ENCODE measurements at regions not wholly inside any gene's neighbourhood (a gene's known extent, or its start where the extent isn't known, plus 50 kb on each side); places are given as distances from the start of the nearest gene placed in this dataset.

DNA sequence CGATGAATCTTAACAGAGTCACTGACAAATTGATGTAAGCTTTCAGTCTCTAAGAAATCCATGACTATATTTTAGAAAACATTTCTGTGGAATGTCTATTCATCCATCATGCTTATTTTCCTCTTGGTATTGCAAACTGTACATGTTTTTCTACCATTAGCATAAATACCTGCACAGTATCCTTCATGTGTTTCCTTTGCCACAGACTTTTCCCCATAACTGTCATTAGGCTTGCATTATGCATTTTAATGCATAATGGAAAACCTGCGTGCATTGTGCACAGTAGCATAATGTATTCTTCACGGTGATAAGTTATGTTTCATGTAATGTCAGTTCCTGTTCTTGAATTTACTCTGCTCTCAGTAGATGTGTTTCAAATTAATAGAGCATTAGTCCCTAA lies 403.1 kb upstream of the EPHA3 start:
- TF ChIP-seq POLR2A (IDR thresholded peaks at IDR 0.05) = no peak
- TF ChIP-seq, protein P1, sequence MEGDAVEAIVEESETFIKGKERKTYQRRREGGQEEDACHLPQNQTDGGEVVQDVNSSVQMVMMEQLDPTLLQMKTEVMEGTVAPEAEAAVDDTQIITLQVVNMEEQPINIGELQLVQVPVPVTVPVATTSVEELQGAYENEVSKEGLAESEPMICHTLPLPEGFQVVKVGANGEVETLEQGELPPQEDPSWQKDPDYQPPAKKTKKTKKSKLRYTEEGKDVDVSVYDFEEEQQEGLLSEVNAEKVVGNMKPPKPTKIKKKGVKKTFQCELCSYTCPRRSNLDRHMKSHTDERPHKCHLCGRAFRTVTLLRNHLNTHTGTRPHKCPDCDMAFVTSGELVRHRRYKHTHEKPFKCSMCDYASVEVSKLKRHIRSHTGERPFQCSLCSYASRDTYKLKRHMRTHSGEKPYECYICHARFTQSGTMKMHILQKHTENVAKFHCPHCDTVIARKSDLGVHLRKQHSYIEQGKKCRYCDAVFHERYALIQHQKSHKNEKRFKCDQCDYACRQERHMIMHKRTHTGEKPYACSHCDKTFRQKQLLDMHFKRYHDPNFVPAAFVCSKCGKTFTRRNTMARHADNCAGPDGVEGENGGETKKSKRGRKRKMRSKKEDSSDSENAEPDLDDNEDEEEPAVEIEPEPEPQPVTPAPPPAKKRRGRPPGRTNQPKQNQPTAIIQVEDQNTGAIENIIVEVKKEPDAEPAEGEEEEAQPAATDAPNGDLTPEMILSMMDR (IDR thresholded peaks at IDR 0.05 in 4 of 5, conservative IDR thresholded peaks at IDR 0.05 in 1 of 5) = no peak
